T-cell (primary cell): ENCODE measurements at regions not wholly inside any gene's neighbourhood (a gene's known extent, or its start where the extent isn't known, plus 50 kb on each side); places are given as distances from the start of the nearest gene placed in this dataset.

Experiments used
- ATAC-seq, 4 experiments: fragments of 200-7000 bp in 3 of 4; fragments of 150-1000 bp in 1 of 4; cut with Tn5 transposase; replicated peaks in 1 of 4; 1 replicate in 3 of 4; 2 replicates in 1 of 4; pipeline ENCODE4 v1.10.0; 2021; ENCODE audit warnings: moderate library complexity in 3 of 4, mild to moderate bottlenecking in 2 of 4, moderate number of reproducible peaks in 1 of 4
- CTCF ChIA-PET, 2 donors: fragments of 300-600 bp; sonication (Branson Sonifier 250); formaldehyde crosslinking; loops; one replicate each; lab custom pipeline; 2022; ENCODE audit warnings: antibody characterized with exemption in 2 of 2; lab: Charles Lee
- POLR2A ChIA-PET, 2 donors: fragments of 300-600 bp; sonication (Branson Sonifier 250); formaldehyde crosslinking; loops; one replicate each; lab custom pipeline; 2022; ENCODE audit warnings: antibody characterized with exemption in 2 of 2; lab: Charles Lee
- DNase-seq, 35 experiments: peaks; one replicate each; pipeline versions ENCODE4 v3.0.0 to v3.0.0-alpha.2; 2013 to 2023
- H3K27ac ChIP-seq: one replicate; pipeline ENCODE4 v1.5.1; 2013; ENCODE audit warnings: low read length
- H3K27me3 ChIP-seq, 2 experiments: replicated peaks in 1 of 2; 1 replicate in 1 of 2; 2 replicates in 1 of 2; pipeline versions ENCODE4 v1.6.1 to v1.7.0; 2013; ENCODE audit warnings: low read length in 1 of 2, mixed read lengths in 1 of 2; ENCODE audit not compliant: control insufficient read depth in 2 of 2, insufficient read depth in 2 of 2; ENCODE audit errors: extremely low read depth in 1 of 2
- H3K36me3 ChIP-seq, 2 donors: 1 replicate in 1 of 2; 2 replicates in 1 of 2; pipeline versions ENCODE4 v1.6.1 to v1.7.0; 2013; ENCODE audit warnings: low read length in 1 of 2; ENCODE audit not compliant: control insufficient read depth in 2 of 2, insufficient read depth in 1 of 2; ENCODE audit errors: extremely low read depth in 1 of 2
- H3K4me1 ChIP-seq, 2 experiments: 1 replicate in 1 of 2; 2 replicates in 1 of 2; pipeline versions ENCODE4 v1.6.1 to v1.7.0; 2013; ENCODE audit warnings: low read length in 2 of 2, mixed read lengths in 1 of 2; ENCODE audit not compliant: insufficient read depth in 2 of 2, control insufficient read depth in 1 of 2; ENCODE audit errors: extremely low read depth in 1 of 2
- H3K4me3 ChIP-seq, 2 donors: 1 replicate in 1 of 2; 2 replicates in 1 of 2; pipeline versions ENCODE4 v1.5.1 to v1.7.0; 2013; ENCODE audit warnings: mild to moderate bottlenecking in 2 of 2, low read length in 1 of 2, moderate library complexity in 1 of 2; ENCODE audit not compliant: control insufficient read depth in 1 of 2; ENCODE audit errors: extremely low read depth in 1 of 2
- H3K9me3 ChIP-seq: 2 replicates; pipeline ENCODE4 v1.7.0; 2013
- H3K27ac Mint-ChIP-seq, 2 donors: one replicate each; pipeline ENCODE4 v1.8.0; 2020 to 2021; ENCODE audit warnings: mild to moderate bottlenecking in 2 of 2, mixed read lengths in 2 of 2
- H3K27me3 Mint-ChIP-seq, 2 donors: one replicate each; pipeline ENCODE4 v1.8.0; 2021 to 2022; ENCODE audit warnings: mixed read lengths in 2 of 2
- H3K36me3 Mint-ChIP-seq: one replicate; pipeline ENCODE4 v1.8.0; 2021; ENCODE audit warnings: mixed read lengths
- H3K4me1 Mint-ChIP-seq, 3 donors: one replicate each; pipeline ENCODE4 v1.8.0; 2020 to 2022; ENCODE audit warnings: mixed read lengths in 3 of 3, mild to moderate bottlenecking in 1 of 3
- H3K4me3 Mint-ChIP-seq, 3 donors: one replicate each; pipeline ENCODE4 v1.8.0; 2020 to 2022; ENCODE audit warnings: mild to moderate bottlenecking in 3 of 3, mixed read lengths in 3 of 3, moderate library complexity in 3 of 3
- H3K9me3 Mint-ChIP-seq, 3 donors: one replicate each; pipeline ENCODE4 v1.8.0; 2020 to 2022; ENCODE audit warnings: mixed read lengths in 3 of 3
- WGBS: methylation state at CpG from one replicate; pipeline ENCODE4 v1.1.5; 2013; ENCODE audit warnings: missing lambda C conversion rate; ENCODE audit not compliant: insufficient coverage; 5-methylcytosine and 5-hydroxymethylcytosine counted together

DNA sequence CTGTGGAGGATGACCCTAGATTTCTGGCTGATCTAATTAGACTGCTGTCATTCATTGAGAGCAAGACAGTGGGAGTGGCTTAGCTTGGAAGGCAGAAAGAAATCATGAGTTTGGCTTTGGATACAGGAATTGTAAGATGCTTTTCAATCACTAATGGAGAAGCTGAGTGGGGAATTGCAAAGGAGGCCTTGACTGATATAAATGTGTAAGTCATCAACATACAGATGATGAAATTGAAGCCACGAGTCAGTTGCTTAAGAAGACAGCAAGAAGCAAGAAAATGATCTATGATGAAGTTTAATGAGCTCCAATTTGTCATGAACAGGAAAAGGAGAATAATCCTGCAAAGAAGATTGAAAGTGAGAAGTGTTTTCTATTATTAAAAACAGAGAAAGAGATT is 136.7 kb upstream of the C1QTNF7 start:
- no peaks in the 10 kb centered on the region for H3K36me3 Mint-ChIP-seq
- POLR2A ChIA-PET = interaction anchor here in 1 of 2 donors (0.7 kb wide), 1 partner anchor 424 kb away, joined by 6 read pairs; no protein-coding TSS in a partner anchor
- H3K27ac Mint-ChIP-seq = no peak overlapping the region
- Histone ChIP-seq H3K4me3 (no peak overlapping the region), H3K36me3 (no peaks in the 10 kb centered on the region), H3K4me1 (no peaks in the 10 kb centered on the region), H3K27me3 (no peaks in the 10 kb centered on the region), H3K27ac (no peak overlapping the region), H3K9me3 (no peaks in the 10 kb centered on the region)
- CTCF ChIA-PET = interaction anchor here in 1 of 2 donors (0.7 kb wide), 1 partner anchor 414 kb away, joined by 5 read pairs; no protein-coding TSS in a partner anchor
- no peaks in the 10 kb centered on the region for H3K9me3 Mint-ChIP-seq
- H3K27me3 Mint-ChIP-seq = peaks cover 0 to 3% of the 10 kb centered on the region in 2 donors
- H3K4me3 Mint-ChIP-seq = no peak overlapping the region
- no peak for ATAC-seq
- no peaks in the 10 kb centered on the region for H3K4me1 Mint-ChIP-seq
- DNase-seq = no peak
- 50% methylated on average over 1 of the region's 1 CpG for WGBS

DNA sequence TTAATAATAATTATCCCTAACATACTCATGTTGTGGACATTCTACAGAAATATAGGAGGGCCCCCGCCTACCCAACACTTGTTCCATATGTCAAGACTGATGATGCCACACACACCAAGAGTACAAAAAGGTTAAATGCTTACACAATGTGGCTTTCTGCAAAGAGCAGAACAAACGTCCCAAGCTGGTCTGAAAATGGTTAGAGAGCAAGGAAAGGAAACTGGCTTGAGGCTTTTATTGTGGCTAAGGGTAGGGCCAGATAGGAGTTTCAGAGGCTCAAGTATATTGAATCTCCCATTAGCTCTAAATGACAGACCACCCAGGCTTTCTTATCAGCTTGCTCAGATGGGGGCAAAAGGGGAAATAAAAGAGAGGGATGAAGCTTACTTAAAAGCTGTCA is 134.1 kb upstream of the C1QTNF7 start:
- WGBS = no CpG with 5 or more reads among the region's 2 CpGs
- no peak overlapping the region for H3K4me3 ChIP-seq
- POLR2A ChIA-PET = no interaction called here
- Mint-ChIP-seq H3K4me1 (no peaks in the 10 kb centered on the region), H3K4me3 (no peak overlapping the region), H3K36me3 (no peaks in the 10 kb centered on the region), H3K27me3 (peaks cover 0 to 3% of the 10 kb centered on the region in 2 donors), H3K9me3 (no peaks in the 10 kb centered on the region), H3K27ac (no peak overlapping the region)
- DNase-seq (no peak), ATAC-seq (no peak)
- H3K36me3 ChIP-seq = no peaks in the 10 kb centered on the region
- no peaks in the 10 kb centered on the region for H3K27me3 ChIP-seq
- H3K27ac ChIP-seq = no peak overlapping the region
- no peaks in the 10 kb centered on the region for H3K4me1 ChIP-seq
- CTCF ChIA-PET = no interaction called here
- no peaks in the 10 kb centered on the region for H3K9me3 ChIP-seq

DNA sequence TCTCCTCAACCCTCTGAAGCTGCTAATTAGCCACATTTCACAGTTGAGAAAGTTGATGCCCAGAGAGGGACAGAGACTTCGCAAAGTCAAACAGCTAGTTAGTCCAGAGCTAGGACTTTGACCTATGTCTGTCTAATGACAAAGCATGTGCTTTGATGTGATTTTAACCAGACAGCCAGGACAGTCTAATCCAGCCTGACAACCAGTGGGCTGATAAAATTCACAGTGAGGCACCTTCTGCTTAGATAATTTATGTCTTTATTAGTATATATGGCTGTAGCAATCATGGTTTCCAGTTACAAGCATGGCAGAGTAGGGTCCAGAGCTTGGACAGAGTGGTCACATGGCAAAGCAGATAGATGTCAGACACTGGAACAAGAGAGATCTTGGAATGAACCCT is 133.6 kb upstream of the C1QTNF7 start:
- H3K4me1 Mint-ChIP-seq = no peaks in the 10 kb centered on the region
- H3K9me3 Mint-ChIP-seq = no peaks in the 10 kb centered on the region
- Histone ChIP-seq H3K9me3 (no peaks in the 10 kb centered on the region), H3K4me3 (no peak overlapping the region), H3K27ac (no peak overlapping the region), H3K27me3 (no peaks in the 10 kb centered on the region), H3K4me1 (no peaks in the 10 kb centered on the region), H3K36me3 (no peaks in the 10 kb centered on the region)
- H3K27me3 Mint-ChIP-seq = peaks cover 0 to 3% of the 10 kb centered on the region in 2 donors
- WGBS = no CpG with 5 or more reads among the region's 1 CpG
- ChIA-PET POLR2A (no interaction called here), CTCF (no interaction called here)
- DNase-seq (no peak), ATAC-seq (no peak)
- no peak overlapping the region for H3K4me3 Mint-ChIP-seq
- no peaks in the 10 kb centered on the region for H3K36me3 Mint-ChIP-seq
- H3K27ac Mint-ChIP-seq = no peak overlapping the region

DNA sequence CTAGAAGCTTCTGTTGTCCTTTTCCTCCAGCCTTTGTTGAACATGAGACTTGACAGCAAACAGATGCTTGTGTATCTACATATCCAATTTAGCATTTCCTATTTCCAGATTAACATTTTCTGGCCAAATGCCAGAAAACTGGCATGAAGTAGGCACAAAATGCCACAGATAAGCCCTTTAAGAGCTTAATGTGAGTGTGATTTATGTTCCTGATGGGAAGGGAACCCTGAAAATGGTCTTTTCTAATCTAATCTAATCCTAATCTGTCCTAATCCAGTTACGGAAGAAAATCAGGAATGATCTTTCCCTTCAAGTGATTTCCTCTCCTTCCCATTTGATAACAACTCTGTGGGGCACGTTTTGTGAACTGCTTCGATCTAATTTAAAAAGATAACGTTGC is 133.0 kb upstream of the C1QTNF7 start:
- no CpG with 5 or more reads among the region's 4 CpGs for WGBS
- H3K27ac ChIP-seq = no peak overlapping the region
- no peak for ATAC-seq
- H3K27me3 ChIP-seq = no peaks in the 10 kb centered on the region
- no peaks in the 10 kb centered on the region for H3K4me1 Mint-ChIP-seq
- no peak overlapping the region for H3K27ac Mint-ChIP-seq
- POLR2A ChIA-PET = no interaction called here
- H3K36me3 Mint-ChIP-seq = no peaks in the 10 kb centered on the region
- H3K4me1 ChIP-seq = no peaks in the 10 kb centered on the region
- no peak overlapping the region for H3K4me3 ChIP-seq
- no peaks in the 10 kb centered on the region for H3K9me3 Mint-ChIP-seq
- H3K27me3 Mint-ChIP-seq = peaks cover 0 to 3% of the 10 kb centered on the region in 2 donors
- H3K36me3 ChIP-seq = no peaks in the 10 kb centered on the region
- H3K9me3 ChIP-seq = no peaks in the 10 kb centered on the region
- CTCF ChIA-PET = interaction anchor here in 1 of 2 donors (0.6 kb wide), 1 partner anchor 460 kb away, joined by 8 read pairs; no protein-coding TSS in a partner anchor
- no peak overlapping the region for H3K4me3 Mint-ChIP-seq
- DNase-seq = no peak

DNA sequence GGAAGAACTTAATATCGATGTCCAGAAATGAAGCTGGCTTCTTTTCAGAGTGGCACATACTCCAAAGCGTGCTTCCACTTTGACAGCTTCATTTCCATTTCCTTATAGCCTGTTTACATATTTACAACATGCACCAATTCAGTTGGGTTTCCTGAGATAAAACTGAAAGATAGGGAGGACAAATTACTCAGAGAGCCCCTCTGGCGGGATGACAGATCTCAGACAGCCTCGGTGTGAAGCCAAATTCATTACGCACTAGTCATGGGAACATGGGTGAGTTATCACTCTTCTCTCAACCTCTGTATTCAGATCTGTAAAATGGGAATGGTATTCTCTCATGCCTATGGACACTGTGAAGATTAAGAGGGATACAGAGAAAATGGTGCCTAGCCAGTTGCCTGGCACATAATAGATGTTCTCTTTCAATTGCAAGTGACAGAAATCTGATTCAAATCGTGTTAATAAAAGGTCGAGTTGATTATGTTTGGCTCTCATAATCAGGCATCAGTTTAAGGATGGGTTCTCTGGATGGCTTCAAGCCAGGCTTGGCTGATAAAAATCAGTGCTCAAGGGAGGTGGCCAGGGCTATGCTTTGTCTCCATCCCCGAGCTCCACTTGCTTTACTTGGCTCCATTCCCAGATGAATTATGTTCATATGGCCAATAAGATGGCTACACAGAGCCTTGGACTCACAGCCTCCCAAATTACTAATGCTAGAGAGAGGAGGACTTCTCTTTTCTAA is 132.2 kb upstream of the C1QTNF7 start:
- CTCF ChIA-PET = interaction anchor here in 1 of 2 donors (0.6 kb wide), 1 partner anchor 459 kb away, joined by 8 read pairs; no protein-coding TSS in a partner anchor
- Histone ChIP-seq H3K36me3 (no peaks in the 10 kb centered on the region), H3K27ac (no peak overlapping the region), H3K4me3 (no peak overlapping the region), H3K4me1 (no peaks in the 10 kb centered on the region), H3K9me3 (no peaks in the 10 kb centered on the region), H3K27me3 (no peaks in the 10 kb centered on the region)
- no peak for ATAC-seq
- H3K4me1 Mint-ChIP-seq = no peaks in the 10 kb centered on the region
- peaks cover 0 to 3% of the 10 kb centered on the region in 2 donors for H3K27me3 Mint-ChIP-seq
- 50% methylated on average over 2 of the region's 8 CpGs for WGBS
- DNase-seq = no peak
- H3K27ac Mint-ChIP-seq = no peak overlapping the region
- POLR2A ChIA-PET = interaction anchor here in 1 of 2 donors (0.6 kb wide), 1 partner anchor 711 kb away, joined by 4 read pairs; no protein-coding TSS in a partner anchor
- no peaks in the 10 kb centered on the region for H3K36me3 Mint-ChIP-seq
- no peak overlapping the region for H3K4me3 Mint-ChIP-seq
- no peaks in the 10 kb centered on the region for H3K9me3 Mint-ChIP-seq

DNA sequence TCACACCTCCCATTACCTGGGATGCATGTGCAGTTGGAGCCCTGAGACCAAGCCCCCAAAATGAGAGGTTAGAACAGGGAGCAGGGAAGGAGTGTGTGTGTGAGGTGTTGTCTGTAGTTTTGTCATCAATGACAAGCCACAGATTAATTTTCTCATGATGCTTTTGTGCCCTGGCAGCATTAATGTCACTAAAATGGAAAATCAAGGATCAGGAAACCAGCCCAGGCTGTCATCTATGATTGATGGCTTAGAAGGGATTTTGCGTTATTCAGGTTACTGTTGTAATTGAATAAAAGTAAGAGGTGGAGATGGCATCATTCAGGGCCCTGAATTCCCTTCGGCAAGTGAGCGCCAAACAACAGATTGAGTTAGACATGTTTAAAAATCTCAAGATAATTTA is 130.5 kb upstream of the C1QTNF7 start:
- no peaks in the 10 kb centered on the region for H3K4me1 ChIP-seq
- no peaks in the 10 kb centered on the region for H3K27me3 ChIP-seq
- Mint-ChIP-seq H3K27ac (no peak overlapping the region), H3K4me1 (no peaks in the 10 kb centered on the region), H3K36me3 (no peaks in the 10 kb centered on the region), H3K9me3 (no peaks in the 10 kb centered on the region), H3K4me3 (no peak overlapping the region), H3K27me3 (peaks cover 0 to 7% of the 10 kb centered on the region in 2 donors)
- no peak overlapping the region for H3K4me3 ChIP-seq
- no peaks in the 10 kb centered on the region for H3K9me3 ChIP-seq
- H3K27ac ChIP-seq = no peak overlapping the region
- no peak for DNase-seq
- ChIA-PET POLR2A (no interaction called here), CTCF (no interaction called here)
- H3K36me3 ChIP-seq = no peaks in the 10 kb centered on the region
- ATAC-seq = no peak
- WGBS = no CpG with 5 or more reads among the region's 3 CpGs
